Fibroblast of skin of left quadriceps (primary cell): ENCODE measurements at regions not wholly inside any gene's neighbourhood (a gene's known extent, or its start where the extent isn't known, plus 50 kb on each side); places are given as distances from the start of the nearest gene placed in this dataset.
"Not testable (repeated sequence)": the region's sequence is repeated elsewhere in the genome, so short reads cannot be mapped to it uniquely, and the experiment has no call there.

Experiments
- DNase-seq, 2 experiments: peaks; one replicate each; pipeline ENCODE4 v3.0.0-alpha.2; 2013; ENCODE audit warnings: low read depth in 2 of 2

GRCh38 chr6:1156411-1156810 lies 155.5 kb upstream of the FOXQ1 start:
- not testable (repeated sequence) for DNase-seq

DNA sequence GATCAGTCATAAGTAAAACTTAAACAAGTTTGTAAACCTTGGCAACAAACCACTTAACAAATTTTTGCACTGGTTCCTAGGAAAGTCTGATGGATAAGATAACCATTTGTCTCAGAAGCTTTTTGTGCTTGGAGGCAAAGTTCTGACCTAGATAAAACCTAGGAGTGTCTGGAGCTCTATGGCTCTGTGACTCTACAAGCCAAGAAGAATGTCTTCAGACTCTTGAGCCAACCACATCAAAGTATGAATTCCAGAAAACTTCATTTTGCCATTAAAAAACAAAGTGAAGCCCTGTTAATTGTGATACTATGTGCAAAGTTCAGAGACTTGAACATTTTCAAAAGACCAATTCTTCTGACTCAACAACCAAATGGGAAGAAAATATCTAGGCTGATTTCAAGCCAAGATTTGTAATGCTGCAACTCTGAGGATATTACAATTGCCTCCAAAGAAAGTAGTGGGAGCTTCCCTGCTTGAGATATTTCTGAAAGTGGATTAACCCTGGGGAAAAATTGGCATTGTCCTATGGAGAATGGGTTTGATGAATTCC lies 158.1 kb upstream of the FOXQ1 start:
- no peak for DNase-seq

GRCh38 chr6:1146500-1146899 lies 165.4 kb upstream of the FOXQ1 start:
- no peak for DNase-seq

DNA sequence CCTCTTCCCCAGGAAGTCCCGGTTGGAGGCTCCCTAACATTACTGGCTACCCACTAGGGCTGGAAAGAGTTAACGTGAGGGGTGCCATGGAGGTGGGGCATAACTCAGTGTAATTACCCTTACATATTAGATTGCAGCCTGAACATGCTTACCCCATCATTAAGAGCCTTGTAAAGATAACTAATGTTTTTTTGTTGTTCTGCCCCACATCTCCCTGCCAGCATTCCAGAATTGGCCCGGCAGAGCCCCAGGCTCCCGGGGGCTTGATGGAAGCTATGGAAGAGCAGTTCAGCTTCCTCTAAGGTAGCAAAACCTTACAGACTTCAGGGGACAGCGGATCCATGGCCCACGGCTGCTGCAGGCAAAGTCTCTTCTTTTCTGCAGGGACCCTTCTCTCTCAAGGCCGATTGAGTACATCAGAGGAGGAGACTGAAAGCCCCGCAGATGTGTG lies 166.1 kb upstream of the FOXQ1 start:
- DNase-seq: no peak

DNA sequence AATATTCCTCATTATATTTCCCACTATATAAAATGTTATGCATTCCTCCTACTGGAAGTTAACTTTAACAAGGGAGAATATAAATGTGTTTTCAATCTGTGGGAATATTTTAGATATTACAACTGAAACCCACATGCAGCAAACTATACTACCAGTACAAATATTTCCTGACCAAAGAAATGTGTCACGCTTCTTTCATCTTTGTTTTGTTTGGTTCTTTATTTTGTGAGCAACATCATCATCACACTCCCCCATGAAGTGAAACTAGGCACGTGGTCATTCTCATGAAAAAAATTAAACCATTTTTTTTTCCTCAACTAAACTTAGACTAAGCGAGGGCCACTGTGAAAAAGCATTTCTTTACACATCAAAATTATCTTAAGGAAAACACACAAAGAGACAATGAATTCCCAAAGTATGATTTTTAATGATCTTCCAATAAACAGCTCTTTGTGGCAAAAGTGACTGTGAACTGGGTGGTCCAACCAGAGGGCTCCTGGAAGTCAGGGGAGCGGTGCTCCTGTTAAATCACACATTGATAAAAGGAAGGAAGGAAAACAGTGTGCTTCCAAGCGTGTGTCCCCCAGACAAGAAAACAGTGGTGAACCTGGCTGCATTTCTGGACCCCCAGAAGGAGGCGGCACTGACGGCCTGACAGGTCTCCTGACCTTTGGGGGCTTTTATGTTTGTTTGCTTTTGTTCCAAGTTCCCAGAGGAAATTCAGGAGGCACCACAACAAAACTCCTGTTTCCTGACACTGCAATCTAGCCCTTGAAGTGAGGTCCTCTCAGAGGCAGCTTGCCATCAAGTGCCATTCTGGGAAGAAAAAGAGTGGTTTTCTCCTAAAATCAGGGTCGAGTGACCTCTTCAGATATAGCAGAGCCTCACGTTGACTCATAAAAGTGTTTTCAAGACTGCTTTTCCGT lies 166.8 kb upstream of the FOXQ1 start:
- peak; percentile 85 to 87 for DNase-seq

- no peak for DNase-seq
Observed at GRCh38 chr6:1143655-1144054, 168.2 kb upstream of the FOXQ1 start.

- no peak for DNase-seq
Observed at GRCh38 chr6:1139155-1139890, 172.6 kb upstream of the FOXQ1 start.

GRCh38 chr6:1137849-1138248 lies 174.0 kb upstream of the FOXQ1 start:
- no peak for DNase-seq

GRCh38 chr6:1136827-1137226 lies 175.1 kb upstream of the FOXQ1 start:
- DNase-seq: no peak

GRCh38 chr6:1136415-1136774 lies 175.5 kb upstream of the FOXQ1 start:
- peak; percentile 32 to 34 for DNase-seq

DNA sequence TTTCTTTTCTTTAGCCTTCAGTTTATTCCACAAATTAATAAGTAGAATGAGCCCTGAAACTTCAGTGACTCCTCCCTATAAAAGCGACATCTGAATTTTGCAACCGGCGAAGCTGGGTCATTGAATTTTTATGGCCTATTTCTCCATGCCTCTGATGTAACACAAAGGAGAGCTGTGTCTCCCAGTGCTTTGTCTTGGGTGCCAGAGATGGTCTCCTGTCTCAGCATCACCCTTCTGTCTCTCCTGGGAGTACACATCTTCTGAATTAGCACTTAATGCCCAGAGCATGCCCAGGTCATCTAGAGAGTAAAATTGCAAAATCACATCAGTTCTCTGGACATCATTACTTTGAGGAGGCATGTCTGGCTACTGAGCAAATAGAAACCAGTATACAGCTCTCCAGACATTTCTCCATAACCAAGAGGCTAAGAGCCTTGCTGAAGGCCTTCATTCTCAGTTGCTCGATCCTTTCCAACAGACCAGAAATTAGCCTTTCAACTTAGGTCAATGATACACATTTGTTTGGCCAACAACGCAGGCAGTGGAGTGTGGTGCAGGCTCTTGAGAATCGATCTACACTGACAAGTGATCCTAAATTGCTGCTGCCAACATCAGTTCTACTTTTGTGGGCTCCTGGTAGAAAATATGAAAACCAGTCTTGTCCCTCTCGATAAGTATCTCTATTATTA lies 176.0 kb upstream of the FOXQ1 start:
- DNase-seq: no peak

DNA sequence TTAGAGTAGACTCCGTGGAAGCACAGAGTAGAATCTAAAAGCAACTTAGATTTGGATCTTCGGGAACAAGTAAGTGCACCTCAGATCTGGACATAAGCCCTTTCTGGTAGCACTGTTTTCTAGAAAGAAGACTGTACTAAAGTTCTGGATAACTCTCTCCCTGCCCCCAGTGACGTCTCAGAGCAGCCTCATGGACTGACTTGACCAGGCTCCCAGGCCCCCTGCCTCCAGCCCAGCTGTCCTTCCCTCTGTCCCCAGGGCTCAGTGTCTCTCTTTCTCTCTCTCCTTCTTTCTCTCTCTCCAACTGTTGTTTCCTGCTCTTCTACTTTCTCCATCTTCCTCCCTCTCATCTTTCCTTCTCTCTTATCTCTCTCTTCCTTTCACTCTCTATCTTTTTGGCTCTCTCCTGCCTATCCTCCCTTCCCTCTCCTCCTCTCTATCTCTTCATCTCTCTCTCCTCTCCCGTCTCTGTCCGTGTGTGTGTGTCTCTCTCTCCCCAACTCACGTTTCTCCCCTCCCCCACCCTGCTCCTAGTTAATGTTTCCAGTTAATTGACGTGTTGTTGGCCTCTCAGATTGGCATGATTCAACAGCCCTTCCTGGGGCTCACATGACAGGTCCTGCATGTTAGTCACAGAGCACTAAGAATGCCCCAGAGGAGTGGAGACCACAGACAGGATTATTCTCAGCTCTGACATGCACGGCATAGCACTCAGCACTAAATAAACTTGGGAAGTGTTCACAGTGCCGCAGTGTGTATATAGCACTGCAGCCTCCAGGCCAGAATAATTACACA lies 180.4 kb upstream of the FOXQ1 start:
- peak; percentile 76 to 77 for DNase-seq

- DNase-seq: no peak
Observed at GRCh38 chr6:1130709-1131108, 181.2 kb upstream of the FOXQ1 start.

DNA sequence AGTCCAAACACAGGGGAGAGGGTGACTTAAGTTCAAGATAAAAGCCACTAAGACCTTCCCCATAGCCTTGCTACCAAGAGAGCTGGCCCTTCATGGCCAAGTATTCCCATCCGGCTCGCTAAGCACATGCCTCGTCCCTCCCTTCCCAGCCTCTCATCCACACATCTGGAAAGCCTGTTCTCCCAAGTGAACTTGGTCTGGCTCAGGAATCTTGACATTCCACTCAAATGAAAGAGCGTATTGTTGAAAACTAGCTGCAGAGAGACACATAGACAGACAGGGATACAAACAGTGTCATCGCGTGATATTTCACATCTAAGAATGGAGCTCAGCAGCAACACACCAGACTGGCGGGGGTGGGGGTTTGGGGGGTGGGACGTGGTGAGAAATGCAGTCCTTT lies 182.8 kb upstream of the FOXQ1 start:
- DNase-seq: peak; percentile 84 to 86

DNA sequence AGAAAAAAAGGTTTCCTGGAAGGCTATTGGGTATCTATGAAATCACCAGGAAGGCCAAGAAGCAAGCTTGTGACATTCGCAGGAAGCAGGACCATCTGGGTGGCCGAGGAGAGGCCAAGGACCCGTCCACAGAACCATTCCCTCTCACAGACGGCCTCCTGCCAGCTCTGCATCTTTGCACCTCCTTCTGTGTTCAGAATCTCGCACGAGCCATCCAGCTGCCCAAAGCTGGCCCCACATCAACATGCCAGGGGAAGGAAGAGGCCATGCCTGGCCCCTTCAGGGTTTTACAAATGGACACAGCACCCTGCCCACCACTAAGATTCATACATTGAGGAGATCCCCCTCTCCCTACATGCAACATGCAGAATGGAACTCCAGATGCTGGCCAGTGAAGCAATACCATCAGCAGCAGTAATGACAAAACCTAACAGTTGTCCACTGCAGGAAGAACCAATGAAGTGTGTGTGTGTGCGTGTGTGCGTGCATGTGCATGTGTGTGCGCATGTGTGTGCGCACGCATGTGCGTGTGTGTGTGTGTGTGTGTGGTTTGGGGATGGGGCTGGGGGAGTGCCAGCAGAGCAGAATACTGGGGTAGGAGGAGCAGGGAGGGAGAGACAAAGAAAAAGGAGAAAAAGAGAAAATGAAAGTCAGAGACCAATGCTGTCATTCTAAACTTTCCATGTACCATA lies 184.2 kb upstream of the FOXQ1 start:
- DNase-seq: no peak

DNA sequence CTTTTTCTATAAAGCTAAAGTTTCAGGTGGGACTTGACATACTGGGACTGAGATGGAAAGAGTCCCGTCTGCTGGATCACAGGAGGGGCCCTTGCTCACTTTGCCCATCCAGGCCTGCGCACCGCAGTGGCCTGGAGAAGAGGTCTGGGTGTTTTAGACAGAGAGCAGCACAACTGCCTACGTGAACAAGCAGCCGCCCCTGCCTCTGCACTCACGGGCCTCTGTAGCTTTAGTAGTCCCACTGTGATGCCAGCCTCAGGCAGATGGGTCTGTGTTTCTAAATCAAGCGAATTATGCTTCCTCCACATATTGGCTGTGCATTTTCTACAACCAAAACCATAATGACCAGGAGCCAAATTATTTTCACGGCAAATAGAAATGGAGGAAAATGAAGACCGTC lies 184.8 kb upstream of the FOXQ1 start:
- DNase-seq: no peak

DNA sequence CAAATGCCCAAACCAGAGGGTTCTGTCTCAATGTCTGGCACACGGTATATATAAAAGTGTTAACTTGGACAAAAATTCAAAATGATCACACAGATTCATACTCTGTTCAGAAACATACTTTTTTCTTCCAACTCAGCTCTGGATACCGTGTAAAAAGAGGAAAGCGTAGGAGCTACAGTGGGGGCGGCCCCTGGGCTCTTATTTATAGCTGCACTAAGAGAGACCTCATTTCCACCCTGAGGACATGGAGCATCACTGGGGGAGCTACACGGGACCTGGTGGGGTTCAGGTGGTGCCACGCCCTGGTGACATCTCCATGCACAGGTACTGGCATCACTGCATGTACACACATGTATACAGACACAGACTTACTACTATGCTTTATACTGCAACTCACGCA lies 185.9 kb upstream of the FOXQ1 start:
- DNase-seq: no peak

GRCh38 chr6:1125297-1125696 lies 186.6 kb upstream of the FOXQ1 start:
- no peak for DNase-seq

DNA sequence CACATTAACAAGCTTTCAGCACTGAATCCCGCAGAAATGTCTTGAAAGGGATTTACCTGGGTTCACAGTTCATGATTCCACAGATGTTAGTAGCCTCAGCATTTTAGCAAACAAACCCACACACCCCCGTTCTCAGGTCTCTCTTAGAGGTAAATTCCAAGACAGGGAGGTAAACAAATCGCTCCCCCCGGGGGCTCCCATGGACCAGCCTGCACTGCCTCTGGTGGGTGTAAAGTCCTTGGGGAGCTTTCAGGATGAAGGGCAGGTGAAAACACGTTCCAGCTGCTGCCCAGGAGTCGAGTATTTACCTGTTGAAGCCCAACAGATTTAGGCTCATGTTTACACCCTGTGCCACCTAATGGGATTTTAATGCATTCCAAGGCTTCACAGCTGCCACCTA lies 187.0 kb upstream of the FOXQ1 start:
- DNase-seq: no peak
